ENCODE measurements at regions not wholly inside any gene's neighbourhood (a gene's known extent, or its start where the extent isn't known, plus 50 kb on each side); places are given as distances from the start of the nearest gene placed in this dataset.

DNA sequence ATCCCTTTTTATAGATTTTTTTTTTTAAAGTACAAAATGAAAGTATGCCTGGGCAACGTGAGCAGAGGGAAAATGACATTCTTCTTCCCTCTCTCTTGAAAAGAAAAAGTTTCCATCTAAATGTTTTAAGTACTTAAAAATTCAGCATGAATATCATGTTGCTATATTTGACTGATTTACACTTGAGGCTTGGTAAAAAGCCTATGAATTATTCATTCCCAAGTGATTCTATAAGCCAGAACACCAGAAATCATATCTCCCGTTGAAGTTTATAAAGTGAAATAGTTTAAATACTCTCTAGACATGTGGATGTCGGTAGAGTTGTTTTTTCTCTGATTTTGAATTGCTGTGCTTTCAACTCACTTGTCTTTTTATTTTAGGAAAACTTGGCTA, 276.2 kb upstream of the RARB start:
- Histone ChIP-seq H3K27ac (ENCODE audit: low read depth in 1 of 2, low read length in 1 of 2) (no peak overlapping the region), H3K9me3 (ENCODE audit: control insufficient read depth in 2 of 2, insufficient read depth in 1 of 2, low read length in 1 of 2) (no peaks in the 10 kb centered on the region), H3K36me3 (ENCODE audit: control insufficient read depth in 2 of 2, insufficient read depth in 2 of 2, low read length in 1 of 2) (no peaks in the 10 kb centered on the region), H3K27me3 (ENCODE audit: control insufficient read depth in 2 of 2, insufficient read depth in 1 of 2, low read length in 1 of 2) (no peaks in the 10 kb centered on the region), H3K4me1 (ENCODE audit: control insufficient read depth in 2 of 2, insufficient read depth in 2 of 2, low read length in 2 of 2) (no peaks in the 10 kb centered on the region), H3K4me3 (ENCODE audit: low read length in 2 of 2) (no peak overlapping the region)
- DNase-seq (ENCODE audit: low read depth in 6 of 9, low spot score in 9 of 9), result no peak
- WGBS, result 71% methylated on average over 3 of the region's 3 CpGs

DNA sequence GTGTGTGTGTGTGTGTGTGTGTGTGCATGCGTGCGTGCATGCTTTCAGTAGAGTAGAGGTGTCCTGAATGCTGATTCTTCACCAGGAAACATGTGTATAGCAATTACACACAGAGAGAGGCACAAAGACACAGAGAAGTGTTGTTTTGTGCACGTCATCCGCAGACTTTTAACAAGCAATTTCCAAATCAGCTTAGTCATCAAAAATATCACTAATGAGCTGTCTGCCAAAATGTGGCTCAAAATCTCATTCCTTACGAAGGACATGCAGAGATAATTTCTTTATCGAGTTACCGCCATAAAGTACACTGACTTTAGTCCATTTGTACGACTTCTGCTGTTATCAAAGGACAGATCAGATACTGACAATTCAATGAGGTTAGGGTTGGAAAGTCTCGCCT, 274.9 kb upstream of the RARB start:
- Histone ChIP-seq H3K9me3 (ENCODE audit: control insufficient read depth in 2 of 2, insufficient read depth in 1 of 2, low read length in 1 of 2) (no peaks in the 10 kb centered on the region), H3K27ac (ENCODE audit: low read depth in 1 of 2, low read length in 1 of 2) (no peak overlapping the region), H3K4me3 (ENCODE audit: low read length in 2 of 2) (no peak overlapping the region), H3K4me1 (ENCODE audit: control insufficient read depth in 2 of 2, insufficient read depth in 2 of 2, low read length in 2 of 2) (no peaks in the 10 kb centered on the region), H3K27me3 (ENCODE audit: control insufficient read depth in 2 of 2, insufficient read depth in 1 of 2, low read length in 1 of 2) (no peaks in the 10 kb centered on the region), H3K36me3 (ENCODE audit: control insufficient read depth in 2 of 2, insufficient read depth in 2 of 2, low read length in 1 of 2) (no peaks in the 10 kb centered on the region)
- DNase-seq (ENCODE audit: low read depth in 6 of 9, low spot score in 9 of 9), result no peak
- WGBS, result 95% methylated on average over 9 of the region's 9 CpGs

DNA sequence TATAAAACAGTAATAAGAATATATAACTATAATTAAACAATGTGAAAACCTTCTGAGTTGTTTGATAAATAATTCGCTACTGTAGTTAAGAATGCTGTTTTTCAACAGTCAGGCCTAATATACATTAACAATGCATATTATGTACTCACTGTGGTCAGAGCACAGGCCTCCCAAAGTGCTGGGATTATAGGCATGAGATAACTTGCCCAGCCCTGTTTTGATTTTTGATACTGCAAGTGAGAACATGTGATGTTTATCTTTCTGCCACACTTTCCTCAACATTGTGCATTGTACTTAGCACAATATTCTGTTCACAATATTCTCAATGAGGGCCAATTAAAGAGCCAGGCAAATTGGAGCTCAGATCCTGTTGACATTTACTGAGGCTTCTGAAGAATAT, 274.5 kb upstream of the RARB start:
- DNase-seq (ENCODE audit: low read depth in 6 of 9, low spot score in 9 of 9), result no peak
- H3K27me3 ChIP-seq (ENCODE audit: control insufficient read depth in 2 of 2, insufficient read depth in 1 of 2, low read length in 1 of 2), result no peaks in the 10 kb centered on the region
- 92% methylated on average over 1 of the region's 1 CpG for WGBS

DNA sequence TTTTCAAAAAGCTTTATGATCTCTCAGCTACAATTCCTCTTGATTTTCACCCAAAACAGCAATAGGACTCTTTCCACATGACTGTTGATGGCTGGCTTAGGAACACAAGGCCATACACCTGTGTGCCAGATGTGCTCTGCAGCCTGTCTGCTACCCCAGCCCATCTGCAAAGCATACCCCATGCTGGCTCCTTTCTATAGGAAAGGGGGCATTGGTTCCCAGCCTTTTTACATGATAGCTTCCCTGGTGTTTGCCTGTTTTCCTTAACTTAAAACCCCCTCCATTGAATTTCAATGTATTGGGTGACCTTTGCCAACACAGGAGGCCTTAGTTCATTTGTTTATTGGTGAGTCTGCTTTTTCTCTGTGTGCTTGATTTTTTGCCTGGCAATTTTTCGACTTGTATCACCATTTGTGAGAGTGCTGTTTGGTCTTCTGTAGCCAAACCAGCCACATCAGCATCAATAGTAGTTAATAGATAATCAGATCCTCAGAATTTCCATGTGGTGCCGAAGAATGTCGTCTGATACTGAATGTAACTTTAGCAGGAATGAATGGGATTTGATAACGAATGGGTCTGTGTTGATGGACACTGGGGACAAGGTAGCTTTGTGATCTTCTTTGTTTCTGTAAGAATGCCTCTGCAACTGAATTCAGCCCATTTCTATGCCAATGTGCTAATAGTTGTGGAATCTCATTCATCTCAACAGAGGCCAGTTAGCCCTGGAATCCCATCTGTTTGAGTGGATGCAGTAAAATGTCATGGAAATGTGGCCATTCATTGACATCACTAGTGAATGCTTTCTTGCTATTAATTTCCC, 272.2 kb upstream of the RARB start:
- no peak for DNase-seq (ENCODE audit: low read depth in 6 of 9, low spot score in 9 of 9)
- 49% methylated on average over 4 of the region's 4 CpGs for WGBS
- H3K27me3 ChIP-seq (ENCODE audit: control insufficient read depth in 2 of 2, insufficient read depth in 1 of 2, low read length in 1 of 2), result no peaks in the 10 kb centered on the region
- H3K36me3 ChIP-seq (ENCODE audit: control insufficient read depth in 2 of 2, insufficient read depth in 2 of 2, low read length in 1 of 2), result no peaks in the 10 kb centered on the region
- no peaks in the 10 kb centered on the region for H3K9me3 ChIP-seq (ENCODE audit: control insufficient read depth in 2 of 2, insufficient read depth in 1 of 2, low read length in 1 of 2)
- no peaks in the 10 kb centered on the region for H3K4me1 ChIP-seq (ENCODE audit: control insufficient read depth in 2 of 2, insufficient read depth in 2 of 2, low read length in 2 of 2)
- H3K4me3 ChIP-seq (ENCODE audit: low read length in 2 of 2), result no peak overlapping the region
- H3K27ac ChIP-seq (ENCODE audit: low read depth in 1 of 2, low read length in 1 of 2), result no peak overlapping the region

More for the DNA sequence above, 274.5 kb upstream of the RARB start:
- Histone ChIP-seq H3K9me3 (ENCODE audit: control insufficient read depth in 2 of 2, insufficient read depth in 1 of 2, low read length in 1 of 2) (no peaks in the 10 kb centered on the region), H3K27ac (ENCODE audit: low read depth in 1 of 2, low read length in 1 of 2) (no peak overlapping the region), H3K4me3 (ENCODE audit: low read length in 2 of 2) (no peak overlapping the region), H3K4me1 (ENCODE audit: control insufficient read depth in 2 of 2, insufficient read depth in 2 of 2, low read length in 2 of 2) (no peaks in the 10 kb centered on the region), H3K36me3 (ENCODE audit: control insufficient read depth in 2 of 2, insufficient read depth in 2 of 2, low read length in 1 of 2) (no peaks in the 10 kb centered on the region)

DNA sequence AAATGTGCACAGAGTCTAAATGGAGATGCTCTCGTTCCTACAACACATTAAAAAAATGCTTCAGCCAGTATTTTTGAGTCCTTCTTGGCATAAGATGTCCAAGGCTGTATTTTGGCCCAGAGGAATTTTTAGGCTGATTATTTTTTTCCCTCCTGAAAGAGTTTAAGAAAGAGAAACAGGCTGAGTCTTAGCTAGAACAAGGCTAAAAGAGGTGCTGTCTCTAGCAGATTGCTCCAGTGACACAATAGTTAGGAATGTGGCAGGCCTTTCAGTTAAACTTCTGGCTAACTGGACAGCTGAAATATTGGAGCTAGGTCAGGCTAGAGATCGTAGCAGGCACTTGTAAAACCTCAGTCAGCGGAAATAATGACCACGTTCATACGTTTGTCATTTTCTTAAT, 271.4 kb upstream of the RARB start:
- Histone ChIP-seq H3K27me3 (ENCODE audit: control insufficient read depth in 2 of 2, insufficient read depth in 1 of 2, low read length in 1 of 2) (no peaks in the 10 kb centered on the region), H3K9me3 (ENCODE audit: control insufficient read depth in 2 of 2, insufficient read depth in 1 of 2, low read length in 1 of 2) (no peaks in the 10 kb centered on the region), H3K36me3 (ENCODE audit: control insufficient read depth in 2 of 2, insufficient read depth in 2 of 2, low read length in 1 of 2) (no peaks in the 10 kb centered on the region), H3K4me3 (ENCODE audit: low read length in 2 of 2) (no peak overlapping the region), H3K4me1 (ENCODE audit: control insufficient read depth in 2 of 2, insufficient read depth in 2 of 2, low read length in 2 of 2) (no peaks in the 10 kb centered on the region), H3K27ac (ENCODE audit: low read depth in 1 of 2, low read length in 1 of 2) (no peak overlapping the region)
- DNase-seq (ENCODE audit: low read depth in 6 of 9, low spot score in 9 of 9), result no peak
- 65% methylated on average over 5 of the region's 5 CpGs for WGBS

DNA sequence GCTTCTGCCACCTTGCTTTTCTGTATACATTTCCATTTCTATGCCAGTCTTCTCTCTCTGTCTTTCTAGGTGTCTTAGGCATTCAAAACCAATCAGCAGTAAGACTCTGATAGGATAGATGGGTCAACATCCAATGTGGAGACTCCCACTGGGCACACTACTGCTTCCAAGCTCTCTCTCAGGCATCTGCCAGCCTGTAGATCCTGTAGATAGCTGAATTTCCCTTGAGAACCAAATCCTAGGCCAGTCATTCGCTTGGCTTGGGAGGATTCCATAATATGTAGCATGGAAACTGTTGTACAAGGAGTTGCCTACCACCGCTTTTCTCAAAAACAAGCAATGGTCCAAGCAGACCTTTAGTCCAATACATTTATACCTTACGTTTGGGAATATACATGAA, 262.8 kb upstream of the RARB start:
- DNase-seq (ENCODE audit: low read depth in 6 of 9, low spot score in 9 of 9), result no peak
- Histone ChIP-seq H3K27ac (ENCODE audit: low read depth in 1 of 2, low read length in 1 of 2) (no peak overlapping the region), H3K4me3 (ENCODE audit: low read length in 2 of 2) (no peak overlapping the region), H3K27me3 (ENCODE audit: control insufficient read depth in 2 of 2, insufficient read depth in 1 of 2, low read length in 1 of 2) (no peaks in the 10 kb centered on the region), H3K9me3 (ENCODE audit: control insufficient read depth in 2 of 2, insufficient read depth in 1 of 2, low read length in 1 of 2) (peaks cover 0 to 2% of the 10 kb centered on the region in 2 donors), H3K4me1 (ENCODE audit: control insufficient read depth in 2 of 2, insufficient read depth in 2 of 2, low read length in 2 of 2) (no peaks in the 10 kb centered on the region), H3K36me3 (ENCODE audit: control insufficient read depth in 2 of 2, insufficient read depth in 2 of 2, low read length in 1 of 2) (no peaks in the 10 kb centered on the region)
- 92% methylated on average over 3 of the region's 3 CpGs for WGBS

DNA sequence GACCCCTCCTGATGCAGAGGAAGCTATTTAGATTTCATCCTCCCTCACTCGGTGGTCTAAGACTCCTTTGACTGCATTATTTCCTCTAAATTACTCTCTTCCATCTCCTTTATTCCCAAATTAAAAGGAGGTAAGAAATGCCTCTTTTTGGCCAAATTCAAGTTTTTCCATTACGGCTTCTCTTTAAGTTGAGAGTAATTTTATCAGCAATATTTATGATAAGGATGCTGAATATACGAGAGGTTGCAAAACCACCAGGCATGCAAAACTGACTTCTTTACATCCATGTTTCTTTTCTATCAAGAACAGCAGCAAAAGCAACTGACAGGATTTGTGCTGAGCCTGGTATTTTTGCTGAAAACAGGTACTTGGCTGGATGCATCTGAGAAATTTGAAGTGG, 262.0 kb upstream of the RARB start:
- peaks cover 0 to 2% of the 10 kb centered on the region in 2 donors for H3K9me3 ChIP-seq (ENCODE audit: control insufficient read depth in 2 of 2, insufficient read depth in 1 of 2, low read length in 1 of 2)
- H3K36me3 ChIP-seq (ENCODE audit: control insufficient read depth in 2 of 2, insufficient read depth in 2 of 2, low read length in 1 of 2), result no peaks in the 10 kb centered on the region
- no peak for DNase-seq (ENCODE audit: low read depth in 6 of 9, low spot score in 9 of 9)
- H3K27me3 ChIP-seq (ENCODE audit: control insufficient read depth in 2 of 2, insufficient read depth in 1 of 2, low read length in 1 of 2), result no peaks in the 10 kb centered on the region
- no peak overlapping the region for H3K4me3 ChIP-seq (ENCODE audit: low read length in 2 of 2)
- H3K4me1 ChIP-seq (ENCODE audit: control insufficient read depth in 2 of 2, insufficient read depth in 2 of 2, low read length in 2 of 2), result no peaks in the 10 kb centered on the region
- H3K27ac ChIP-seq (ENCODE audit: low read depth in 1 of 2, low read length in 1 of 2), result no peak overlapping the region
- WGBS, result 87% methylated on average over 3 of the region's 3 CpGs

DNA sequence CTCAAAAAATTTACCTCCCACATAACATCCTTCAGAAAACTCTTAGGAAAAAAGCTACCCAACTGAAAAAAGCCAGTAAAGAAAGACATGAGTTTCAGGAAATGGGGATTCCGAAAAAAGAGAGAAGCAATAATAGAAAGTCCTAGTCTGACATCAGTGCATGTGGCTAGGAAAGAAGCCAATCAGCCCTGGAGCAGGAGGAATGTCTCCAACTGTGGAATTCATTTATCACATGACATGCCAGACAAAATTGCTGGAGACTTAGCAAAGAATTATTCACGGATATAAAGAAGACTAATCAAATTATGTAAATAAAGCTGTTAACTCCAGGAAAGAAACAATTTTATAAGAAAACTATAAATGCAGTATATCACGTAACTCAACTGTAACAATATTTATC, 258.9 kb upstream of the RARB start:
- Histone ChIP-seq H3K9me3 (ENCODE audit: control insufficient read depth in 2 of 2, insufficient read depth in 1 of 2, low read length in 1 of 2) (peaks cover 0 to 2% of the 10 kb centered on the region in 2 donors), H3K27ac (ENCODE audit: low read depth in 1 of 2, low read length in 1 of 2) (no peak overlapping the region), H3K4me3 (ENCODE audit: low read length in 2 of 2) (no peak overlapping the region), H3K27me3 (ENCODE audit: control insufficient read depth in 2 of 2, insufficient read depth in 1 of 2, low read length in 1 of 2) (no peaks in the 10 kb centered on the region), H3K4me1 (ENCODE audit: control insufficient read depth in 2 of 2, insufficient read depth in 2 of 2, low read length in 2 of 2) (no peaks in the 10 kb centered on the region), H3K36me3 (ENCODE audit: control insufficient read depth in 2 of 2, insufficient read depth in 2 of 2, low read length in 1 of 2) (no peaks in the 10 kb centered on the region)
- WGBS, result 92% methylated on average over 3 of the region's 3 CpGs
- no peak for DNase-seq (ENCODE audit: low read depth in 6 of 9, low spot score in 9 of 9)

DNA sequence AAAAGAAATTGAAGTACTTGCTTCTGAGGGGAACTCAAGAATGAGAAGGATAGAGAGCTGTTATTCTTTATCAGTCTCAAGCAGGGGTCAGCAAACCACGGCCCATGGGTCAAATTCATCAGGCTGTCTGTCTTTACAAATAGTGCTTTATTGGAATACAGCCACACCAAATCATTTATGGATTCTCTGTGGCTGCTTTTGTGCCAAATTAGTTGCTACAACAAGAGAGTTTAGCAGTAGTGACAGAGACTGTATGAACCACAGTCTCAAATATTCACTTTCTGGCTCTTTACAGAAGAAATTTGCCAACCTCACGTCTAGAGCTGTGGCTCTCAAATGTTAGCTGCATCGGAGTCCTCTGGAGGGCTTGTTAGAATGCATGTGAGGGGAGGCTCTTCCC, 258.0 kb upstream of the RARB start:
- Histone ChIP-seq H3K4me1 (ENCODE audit: control insufficient read depth in 2 of 2, insufficient read depth in 2 of 2, low read length in 2 of 2) (no peaks in the 10 kb centered on the region), H3K9me3 (ENCODE audit: control insufficient read depth in 2 of 2, insufficient read depth in 1 of 2, low read length in 1 of 2) (peaks cover 0 to 2% of the 10 kb centered on the region in 2 donors), H3K27ac (ENCODE audit: low read depth in 1 of 2, low read length in 1 of 2) (no peak overlapping the region), H3K4me3 (ENCODE audit: low read length in 2 of 2) (no peak overlapping the region), H3K36me3 (ENCODE audit: control insufficient read depth in 2 of 2, insufficient read depth in 2 of 2, low read length in 1 of 2) (no peaks in the 10 kb centered on the region), H3K27me3 (ENCODE audit: control insufficient read depth in 2 of 2, insufficient read depth in 1 of 2, low read length in 1 of 2) (no peaks in the 10 kb centered on the region)
- no peak for DNase-seq (ENCODE audit: low read depth in 6 of 9, low spot score in 9 of 9)
- WGBS, result 86% methylated on average over 3 of the region's 3 CpGs

Data from thymus (tissue), 11 donors.